Natural killer cell (primary cell): ENCODE measurements at regions not wholly inside any gene's neighbourhood (a gene's known extent, or its start where the extent isn't known, plus 50 kb on each side); places are given as distances from the start of the nearest gene placed in this dataset.

Source experiments
- ATAC-seq, 3 donors: fragments of 150-1000 bp in 2 of 3; fragments of 200-7000 bp in 1 of 3; cut with Tn5 transposase; 1 replicate in 1 of 3; 2 replicates in 2 of 3; pipeline ENCODE4 v1.10.0; 2021; ENCODE audit warnings: mild to moderate bottlenecking in 2 of 3, moderate library complexity in 2 of 3
- DNase-seq, 2 donors: peaks; one replicate each; pipeline versions ENCODE4 v3.0.0 to v3.0.0-alpha.2; 2013 to 2021; ENCODE audit warnings: mixed read lengths in 1 of 2
- H3K27ac ChIP-seq: one replicate; pipeline ENCODE4 v1.5.1; 2013; ENCODE audit warnings: mild to moderate bottlenecking, low read length
- H3K27me3 ChIP-seq: one replicate; pipeline ENCODE4 v1.6.1; 2013; ENCODE audit warnings: low read length; ENCODE audit not compliant: control insufficient read depth, insufficient read depth
- H3K36me3 ChIP-seq: one replicate; pipeline ENCODE4 v1.6.1; 2013; ENCODE audit warnings: low read length; ENCODE audit not compliant: control insufficient read depth, insufficient read depth
- H3K4me1 ChIP-seq: one replicate; pipeline ENCODE4 v1.6.1; 2013; ENCODE audit warnings: low read length; ENCODE audit not compliant: control insufficient read depth, insufficient read depth
- H3K4me3 ChIP-seq: one replicate; pipeline ENCODE4 v1.5.1; 2013; ENCODE audit warnings: low read length
- H3K9me3 ChIP-seq: one replicate; pipeline ENCODE4 v1.6.1; 2013; ENCODE audit warnings: low read length; ENCODE audit not compliant: control insufficient read depth, insufficient read depth
- H3K27ac Mint-ChIP-seq, 2 donors: one replicate each; pipeline ENCODE4 v1.8.0; 2022; ENCODE audit warnings: mild to moderate bottlenecking in 2 of 2, mixed read lengths in 2 of 2, moderate library complexity in 1 of 2
- H3K27me3 Mint-ChIP-seq, 2 donors: one replicate each; pipeline ENCODE4 v1.8.0; 2022; ENCODE audit warnings: low read depth in 2 of 2, mixed read lengths in 2 of 2
- H3K36me3 Mint-ChIP-seq: one replicate; pipeline ENCODE4 v1.8.0; 2022; ENCODE audit warnings: mixed read lengths
- H3K4me1 Mint-ChIP-seq, 2 donors: one replicate each; pipeline ENCODE4 v1.8.0; 2022; ENCODE audit warnings: mixed read lengths in 2 of 2
- H3K4me3 Mint-ChIP-seq: one replicate; pipeline ENCODE4 v1.8.0; 2022; ENCODE audit warnings: mild to moderate bottlenecking, moderate library complexity, mixed read lengths
- H3K9me3 Mint-ChIP-seq, 2 donors: one replicate each; pipeline ENCODE4 v1.8.0; 2022; ENCODE audit warnings: mixed read lengths in 2 of 2
- CTCF ChIP-seq: fragments of 200-600 bp; IDR thresholded peaks from one replicate; pipeline ENCODE4 v1.8.0; 2022; ENCODE audit warnings: antibody characterized with exemption
- WGBS: methylation state at CpG from one replicate; pipeline ENCODE4 v1.1.7; 2013; ENCODE audit warnings: missing lambda C conversion rate; ENCODE audit not compliant: insufficient coverage; 5-methylcytosine and 5-hydroxymethylcytosine counted together
- intact Hi-C: fragments of 100-400 bp; cut with micrococcal nuclease; formaldehyde crosslinking; loops from one replicate; pipeline ENCODE4 v1.14.2; 2022

GRCh38 chr16:49012961-49013726 is 268.5 kb downstream of the CBLN1 start:
- H3K36me3 Mint-ChIP-seq, result no peaks in the 10 kb centered on the region
- Histone ChIP-seq H3K27me3 (no peaks in the 10 kb centered on the region), H3K4me3 (no peak overlapping the region), H3K27ac (no peak overlapping the region), H3K36me3 (no peaks in the 10 kb centered on the region), H3K9me3 (no peaks in the 10 kb centered on the region), H3K4me1 (no peaks in the 10 kb centered on the region)
- peaks cover 0 to 3% of the 10 kb centered on the region in 2 donors for H3K9me3 Mint-ChIP-seq
- no peak for TF ChIP-seq CTCF
- H3K4me1 Mint-ChIP-seq, result no peaks in the 10 kb centered on the region
- no peak overlapping the region for H3K27ac Mint-ChIP-seq
- H3K27me3 Mint-ChIP-seq, result peaks cover 0 to 2% of the 10 kb centered on the region in 2 donors
- intact Hi-C loops, result no loop called here
- 77% methylated on average over 21 of the region's 21 CpGs for WGBS
- ATAC-seq (no peak), DNase-seq (no peak)
- H3K4me3 Mint-ChIP-seq, result no peak overlapping the region

GRCh38 chr16:49011901-49012300 is 269.7 kb downstream of the CBLN1 start:
- no peak for ATAC-seq

GRCh38 chr16:49010879-49011278 is 270.8 kb downstream of the CBLN1 start:
- no peak overlapping the region for H3K27ac ChIP-seq
- H3K27me3 Mint-ChIP-seq, result peaks cover 0 to 2% of the 10 kb centered on the region in 2 donors
- 80% methylated on average over 7 of the region's 7 CpGs for WGBS
- no peak for TF ChIP-seq CTCF
- DNase-seq (no peak), ATAC-seq (no peak)
- no peak overlapping the region for H3K4me3 Mint-ChIP-seq
- no peaks in the 10 kb centered on the region for H3K36me3 Mint-ChIP-seq
- no peak overlapping the region for H3K27ac Mint-ChIP-seq
- H3K27me3 ChIP-seq, result no peaks in the 10 kb centered on the region
- H3K9me3 Mint-ChIP-seq, result peaks cover 0 to 3% of the 10 kb centered on the region in 2 donors
- no peaks in the 10 kb centered on the region for H3K36me3 ChIP-seq
- no peaks in the 10 kb centered on the region for H3K9me3 ChIP-seq
- no peak overlapping the region for H3K4me3 ChIP-seq
- H3K4me1 ChIP-seq, result no peaks in the 10 kb centered on the region
- intact Hi-C loops, result no loop called here
- H3K4me1 Mint-ChIP-seq, result no peaks in the 10 kb centered on the region

More at GRCh38 chr16:49011901-49012300, 269.7 kb downstream of the CBLN1 start:
- Histone ChIP-seq H3K36me3 (no peaks in the 10 kb centered on the region), H3K27me3 (no peaks in the 10 kb centered on the region), H3K27ac (no peak overlapping the region), H3K4me1 (no peaks in the 10 kb centered on the region), H3K4me3 (no peak overlapping the region), H3K9me3 (no peaks in the 10 kb centered on the region)
- H3K27me3 Mint-ChIP-seq, result peaks cover 0 to 2% of the 10 kb centered on the region in 2 donors
- no peak for DNase-seq
- peaks cover 0 to 3% of the 10 kb centered on the region in 2 donors for H3K9me3 Mint-ChIP-seq
- no peak overlapping the region for H3K27ac Mint-ChIP-seq
- no peaks in the 10 kb centered on the region for H3K4me1 Mint-ChIP-seq
- TF ChIP-seq CTCF, result no peak
- no peaks in the 10 kb centered on the region for H3K36me3 Mint-ChIP-seq
- H3K4me3 Mint-ChIP-seq, result no peak overlapping the region
- 18% methylated on average over 2 of the region's 2 CpGs for WGBS
- intact Hi-C loops, result no loop called here

- peaks cover 0 to 2% of the 10 kb centered on the region in 2 donors for H3K27me3 Mint-ChIP-seq
- H3K27ac ChIP-seq, result no peak overlapping the region
Measured at GRCh38 chr16:49010396-49010795, 271.2 kb downstream of the CBLN1 start.

More at GRCh38 chr16:49010396-49010795, 271.2 kb downstream of the CBLN1 start:
- Mint-ChIP-seq H3K4me3 (no peak overlapping the region), H3K36me3 (no peaks in the 10 kb centered on the region), H3K4me1 (no peaks in the 10 kb centered on the region), H3K9me3 (peaks cover 0 to 3% of the 10 kb centered on the region in 2 donors), H3K27ac (no peak overlapping the region)
- Histone ChIP-seq H3K4me1 (no peaks in the 10 kb centered on the region), H3K27me3 (no peaks in the 10 kb centered on the region), H3K36me3 (no peaks in the 10 kb centered on the region), H3K4me3 (no peak overlapping the region), H3K9me3 (no peaks in the 10 kb centered on the region)
- 72% methylated on average over 8 of the region's 8 CpGs for WGBS
- DNase-seq (no peak), ATAC-seq (no peak)
- no peak for TF ChIP-seq CTCF
- intact Hi-C loops, result no loop called here
